K562 (cell line): ENCODE measurements at regions not wholly inside any gene's neighbourhood (a gene's known extent, or its start where the extent isn't known, plus 50 kb on each side); places are given as distances from the start of the nearest gene placed in this dataset.

Experiments used
- ATAC-seq: fragments of 200-7000 bp; cut with Tn5 transposase; 3 replicates; pipeline ENCODE4 v1.9.1; 2020; ENCODE audit warnings: moderate library complexity
- BruUV-seq: library from RNA; stranded (reverse); fragments of 400-500 nt; replicated peaks from 2 replicates; lab custom pipeline; 2021; lab: Mats Ljungman, UMichigan
- CTCF ChIA-PET: fragments of 300-600 bp; formaldehyde crosslinking; extraction: SDS; loops from one replicate; lab custom pipeline; 2021; ENCODE audit warnings: low intra/inter-chr PET ratio; lab: Yijun Ruan, JAX
- POLR2A ChIA-PET: fragments of 300-600, 350-650 bp; sonication (Branson Sonifier 250); formaldehyde crosslinking; extraction: SDS; loops from one replicate; lab custom pipeline; 2021; ENCODE audit warnings: antibody characterized with exemption, inconsistent platforms; lab: Yijun Ruan, JAX
- DNase-seq, 4 experiments: peaks; one replicate each; pipeline versions ENCODE4 v3.0.0 to v3.0.0-alpha.2; 2011 to 2018; ENCODE audit warnings: low spot score in 3 of 4, mixed read lengths in 3 of 4; ENCODE audit errors: extremely low read depth in 1 of 4
- FAIRE-seq: peaks from 2 replicates; lab custom pipeline; 2011; peaks lifted over from hg19 to GRCh38; lab: Jason Lieb, UNC
- H2AFZ ChIP-seq: 2 replicates; pipeline ENCODE4 v1.6.0; 2011; ENCODE audit warnings: low read depth, low read length, control low read depth, inconsistent platforms
- H3K27ac ChIP-seq: fragments of 200-600 bp; 3 replicates; pipeline ENCODE4 v1.8.0; 2011; ENCODE audit warnings: low read depth, mild to moderate bottlenecking, control low read depth, inconsistent platforms, low read length, moderate library complexity, mixed read lengths; ENCODE audit errors: extremely low read depth
- H3K27me3 ChIP-seq, 2 experiments: fragments of 300-600 bp in 1 of 2; 2 replicates in 1 of 2; 3 replicates in 1 of 2; pipeline versions ENCODE4 v1.6.0 to v1.8.0; 2011; ENCODE audit warnings: inconsistent platforms in 2 of 2, low read length in 2 of 2, mild to moderate bottlenecking in 1 of 2, mixed read lengths in 1 of 2, moderate library complexity in 1 of 2; ENCODE audit not compliant: control insufficient read depth in 2 of 2, insufficient read depth in 2 of 2
- H3K36me3 ChIP-seq: fragments of 300-600 bp; 3 replicates; pipeline ENCODE4 v1.8.0; 2011; ENCODE audit warnings: mild to moderate bottlenecking, low read length, inconsistent platforms; ENCODE audit not compliant: control insufficient read depth, insufficient read depth
- H3K4me1 ChIP-seq, 2 experiments: fragments of 200-600 bp in 1 of 2; replicated peaks in 1 of 2; 2 replicates in 1 of 2; 3 replicates in 1 of 2; pipeline versions ENCODE4 v1.5.1 to v1.8.0; 2011; ENCODE audit warnings: inconsistent platforms in 2 of 2, low read length in 2 of 2, mild to moderate bottlenecking in 1 of 2, mixed read lengths in 1 of 2, moderate library complexity in 1 of 2; ENCODE audit not compliant: control insufficient read depth in 2 of 2, insufficient read depth in 2 of 2
- H3K4me2 ChIP-seq: 2 replicates; pipeline ENCODE4 v1.6.1; 2011; ENCODE audit warnings: low read length, control low read depth, inconsistent platforms, mixed read lengths; ENCODE audit not compliant: insufficient read depth
- H3K4me3 ChIP-seq: fragments of 200-600 bp; sonication (generic), shearing (Covaris generic); 2 replicates; pipeline ENCODE4 v1.5.1; 2016; ENCODE audit warnings: control low read depth, inconsistent platforms
- H3K79me2 ChIP-seq: fragments of 200-600 bp; 3 replicates; pipeline ENCODE4 v1.8.0; 2011; ENCODE audit warnings: low read length, inconsistent platforms; ENCODE audit not compliant: control insufficient read depth, insufficient read depth
- H3K9ac ChIP-seq, 2 experiments: 2 replicates each; pipeline versions ENCODE4 v1.6.0 to v1.6.1; 2011; ENCODE audit warnings: low read depth in 2 of 2, low read length in 2 of 2, control low read depth in 1 of 2, inconsistent platforms in 1 of 2, mild to moderate bottlenecking in 1 of 2, mixed read lengths in 1 of 2; ENCODE audit not compliant: insufficient read depth in 1 of 2
- H3K9me1 ChIP-seq: one replicate; pipeline ENCODE4 v1.6.0; 2011; ENCODE audit warnings: inconsistent platforms, mild to moderate bottlenecking, low read length, moderate library complexity; ENCODE audit not compliant: control insufficient read depth, insufficient read depth
- H3K9me3 ChIP-seq: replicated peaks from 2 replicates; pipeline ENCODE4 v1.5.1; 2011; ENCODE audit warnings: low read depth, low read length, inconsistent platforms; ENCODE audit not compliant: control insufficient read depth, insufficient read depth
- H4K20me1 ChIP-seq: replicated peaks from 2 replicates; pipeline ENCODE4 v1.6.1; 2011; ENCODE audit warnings: low read length, inconsistent platforms, mixed read lengths; ENCODE audit not compliant: control insufficient read depth, insufficient read depth
- ATF3 ChIP-seq, 2 experiments: fragments of 450-650 bp in 1 of 2; sonication (generic) in 1 of 2; formaldehyde crosslinking in 1 of 2; IDR thresholded peaks in 1 of 2; conservative IDR thresholded peaks in 1 of 2; 2 replicates each; pipeline versions ENCODE4 v1.6.1 to v1.8.1; 2016 to 2023; ENCODE audit warnings: mild to moderate bottlenecking in 2 of 2, moderate library complexity in 2 of 2, inconsistent platforms in 1 of 2, missing genetic modification reagents in 1 of 2
- CTCF ChIP-seq, 3 experiments: IDR thresholded peaks in 2 of 3; conservative IDR thresholded peaks in 1 of 3; 2 replicates each; pipeline ENCODE4 v1.5.1; 2011 to 2012; ENCODE audit warnings: low read length in 3 of 3, mild to moderate bottlenecking in 3 of 3, control low read depth in 2 of 3, improper control_type of control experiment in 1 of 3, inconsistent platforms in 1 of 3, low read depth in 1 of 3, mixed read lengths in 1 of 3, moderate library complexity in 1 of 3; ENCODE audit not compliant: insufficient read depth in 2 of 3
- FOXM1 ChIP-seq, 2 experiments: fragments of 450-650 bp in 1 of 2; sonication (generic) in 1 of 2; formaldehyde crosslinking in 1 of 2; IDR thresholded peaks; 2 replicates each; pipeline versions ENCODE4 v1.6.1 to v1.9.0; 2017 to 2022; ENCODE audit warnings: low read depth in 2 of 2, mild to moderate bottlenecking in 2 of 2, missing genetic modification reagents in 1 of 2, moderate library complexity in 1 of 2
- JUND ChIP-seq, 2 experiments: IDR thresholded peaks; 2 replicates in 1 of 2; 3 replicates in 1 of 2; pipeline ENCODE4 v1.6.1; 2011; ENCODE audit warnings: borderline replicate concordance in 2 of 2, low read depth in 2 of 2, low read length in 2 of 2, improper control_type of control experiment in 1 of 2, missing biosample characterization in 1 of 2, missing genetic modification characterization in 1 of 2, missing genetic modification reagents in 1 of 2
- SMARCA4 ChIP-seq: fragments of 450-650 bp; IDR thresholded peaks from 2 replicates; pipeline ENCODE4 v1.6.1; 2016
- WGBS: fragments of 100-300 bp; shearing (Covaris generic); methylation state at CpG from one replicate; pipeline ENCODE4 v1.1.6; 2016; ENCODE audit warnings: low coverage, mixed read lengths; ENCODE audit not compliant: insufficient coverage; ENCODE audit errors: missing lambda C conversion rate; 5-methylcytosine and 5-hydroxymethylcytosine counted together
- in situ Hi-C: fragments of 300-500 bp; cut with MboI; formaldehyde crosslinking; loops from 4 replicates; pipeline ENCODE4 v1.15.0; 2018; ENCODE audit warnings: inconsistent platforms, mixed read lengths
- intact Hi-C: fragments of 100-400 bp; cut with micrococcal nuclease; formaldehyde crosslinking; loops from 2 replicates; pipeline ENCODE4 v1.14.2; 2022

- peak; percentile 37 for FAIRE-seq
- peak; percentile 73 for ATAC-seq
- Histone ChIP-seq H3K9me1 (no peaks in the 10 kb centered on the region), H3K9ac (no peak overlapping the region), H3K9me3 (no peaks in the 10 kb centered on the region), H3K36me3 (no peaks in the 10 kb centered on the region), H3K4me2 (no peak overlapping the region), H3K4me3 (no peak overlapping the region), H3K4me1 (no peaks in the 10 kb centered on the region), H3K27ac (no peak overlapping the region), H3K27me3 (no peaks in the 10 kb centered on the region), H4K20me1 (no peaks in the 10 kb centered on the region), H3K79me2 (no peaks in the 10 kb centered on the region), H2AFZ (no peak overlapping the region)
- 3% methylated on average over 2 of the region's 2 CpGs for WGBS
- DNase-seq: peak in 2 of 4 experiments; percentile 18 to 38
- TF ChIP-seq JUND (IDR thresholded peaks at IDR 0.05; ENCODE audit: borderline replicate concordance, low read depth, low read length) (0 out of 2 replicates have a peak, but pooled peaks have one; percentile 43), JUND (tag; IDR thresholded peaks at IDR 0.05; ENCODE audit: borderline replicate concordance, low read depth, low read length) (peak; percentile 64; the same call in 2 of the 3 replicates), CTCF (IDR thresholded peaks at IDR 0.05 in 2 of 3, conservative IDR thresholded peaks at IDR 0.05 in 1 of 3; ENCODE audit: insufficient read depth in 2 of 3, low read depth in 1 of 3, low read length in 3 of 3) (peak; percentile 41 to 53 (median 52); a peak in 5 of 6 replicates), FOXM1 (IDR thresholded peaks at IDR 0.05; ENCODE audit: low read depth) (no peak), FOXM1 (CRISPR knock-in tag; IDR thresholded peaks at IDR 0.05; ENCODE audit: low read depth) (no peak), SMARCA4 (peak; percentile 39; the same call in 1 of the 2 replicates), ATF3 (IDR thresholded peaks at IDR 0.05) (0 out of 2 replicates have a peak, but pooled peaks have one; percentile 38), ATF3 (CRISPR knock-in tag; conservative IDR thresholded peaks at IDR 0.05) (no peak)
- POLR2A ChIA-PET: no interaction called here
- intact Hi-C loops (no loop called here), in situ Hi-C loops (no loop called here)
- CTCF ChIA-PET: interaction anchor here (0.7 to 0.9 kb wide), 2 partner anchors 9 to 117 kb away, joined by 3 read pairs; no protein-coding TSS in a partner anchor
- no TSS peak for BruUV-seq
These were observed 74.2 kb upstream of the MS4A8 start for GRCh38 chr11:60625262-60625661.
